A673 (cell line): ENCODE measurements at regions not wholly inside any gene's neighbourhood (a gene's known extent, or its start where the extent isn't known, plus 50 kb on each side); places are given as distances from the start of the nearest gene placed in this dataset.

Source experiments
- BruUV-seq: library from RNA; stranded (reverse); fragments of 400-500 nt; replicated peaks from 2 replicates; lab custom pipeline; 2021; lab: Mats Ljungman, UMichigan
- CTCF ChIA-PET: fragments of 300-600 bp; sonication (Branson Sonifier 250); formaldehyde crosslinking; loops from one replicate; lab custom pipeline; 2022; ENCODE audit warnings: antibody characterized with exemption; lab: Charles Lee
- POLR2A ChIA-PET: fragments of 300-600 bp; sonication (Branson Sonifier 250); formaldehyde crosslinking; loops from one replicate; lab custom pipeline; 2022; ENCODE audit warnings: antibody characterized with exemption; ENCODE audit not compliant: low non-redundant PET; lab: Charles Lee
- DNase-seq: peaks from one replicate; pipeline ENCODE4 v3.0.0-alpha.2; 2015; ENCODE audit warnings: low spot score
- H3K27ac ChIP-seq: fragments of 200-600 bp; sonication (generic); 2 replicates; pipeline ENCODE4 v1.5.1; 2016; ENCODE audit warnings: mixed run types, low read depth, mild to moderate bottlenecking, mixed read lengths, antibody characterized with exemption, low read length; ENCODE audit not compliant: poor library complexity, severe bottlenecking
- H3K27me3 ChIP-seq: fragments of 200-600 bp; sonication (generic); replicated peaks from 2 replicates; pipeline ENCODE4 v1.6.1; 2017; ENCODE audit warnings: mixed run types, low read depth, mild to moderate bottlenecking, mixed read lengths, antibody characterized with exemption, low read length; ENCODE audit not compliant: insufficient read depth, poor library complexity
- H3K36me3 ChIP-seq: fragments of 200-600 bp; sonication (generic); 2 replicates; pipeline ENCODE4 v1.6.1; 2016; ENCODE audit warnings: mixed run types, mild to moderate bottlenecking, mixed read lengths, antibody characterized with exemption, low read length; ENCODE audit not compliant: insufficient read depth, poor library complexity, severe bottlenecking
- H3K4me1 ChIP-seq: fragments of 200-600 bp; sonication (generic); 2 replicates; pipeline ENCODE4 v1.6.1; 2017; ENCODE audit warnings: mixed run types, mild to moderate bottlenecking, mixed read lengths, antibody characterized with exemption, low read length; ENCODE audit not compliant: insufficient read depth, poor library complexity, severe bottlenecking
- H3K4me3 ChIP-seq: fragments of 200-600 bp; sonication (generic); 2 replicates; pipeline ENCODE4 v1.5.1; 2016; ENCODE audit warnings: low read depth, mixed run types, mild to moderate bottlenecking, mixed read lengths, low read length; ENCODE audit not compliant: poor library complexity, severe bottlenecking
- H3K9me3 ChIP-seq: fragments of 200-600 bp; sonication (generic); 2 replicates; pipeline ENCODE4 v1.6.1; 2016; ENCODE audit warnings: mixed run types, low read depth, mild to moderate bottlenecking, mixed read lengths, antibody characterized with exemption, low read length; ENCODE audit not compliant: poor library complexity, severe bottlenecking
- CTCF ChIP-seq: fragments of 300-800, 200-600 bp; sonication (generic); conservative IDR thresholded peaks from 2 replicates; pipeline ENCODE4 v1.5.1; 2017; ENCODE audit warnings: low read depth, mild to moderate bottlenecking, antibody characterized with exemption, low read length, moderate library complexity, mixed read lengths
- EZH2 ChIP-seq: fragments of 200-600 bp; sonication (generic); IDR thresholded peaks from 2 replicates; pipeline ENCODE4 v1.6.1; 2017; ENCODE audit warnings: borderline replicate concordance, low read depth, mild to moderate bottlenecking, mixed read lengths, antibody characterized with exemption, low read length; ENCODE audit not compliant: poor library complexity, severe bottlenecking
- intact Hi-C: fragments of 100-400 bp; cut with micrococcal nuclease; formaldehyde crosslinking; loops from one replicate; pipeline ENCODE4 v1.10.0; 2022; ENCODE audit not compliant: unreplicated experiment

- no peak overlapping the region for H3K27ac ChIP-seq
- TF ChIP-seq EZH2 (no peak), CTCF (no peak)
- H3K27me3 ChIP-seq: peaks cover 46% of the 10 kb centered on the region
- intact Hi-C loops: no loop called here
- H3K4me1 ChIP-seq: no peaks in the 10 kb centered on the region
- DNase-seq: no peak
- ChIA-PET CTCF (interaction anchor here (0.7 kb wide), 1 partner anchor 161 kb away, joined by 3 read pairs; no protein-coding TSS in a partner anchor), POLR2A (no interaction called here)
- H3K9me3 ChIP-seq: no peaks in the 10 kb centered on the region
- no peaks in the 10 kb centered on the region for H3K36me3 ChIP-seq
- H3K4me3 ChIP-seq: no peak overlapping the region
- BruUV-seq: no TSS peak
Observed at GRCh38 chr6:160895562-160895961, 96.0 kb upstream of the MAP3K4 start.

- Histone ChIP-seq H3K4me3 (no peak overlapping the region), H3K4me1 (no peaks in the 10 kb centered on the region), H3K36me3 (no peaks in the 10 kb centered on the region), H3K9me3 (no peaks in the 10 kb centered on the region), H3K27ac (no peak overlapping the region), H3K27me3 (peaks cover 24% of the 10 kb centered on the region)
- BruUV-seq: no TSS peak
- ChIA-PET POLR2A (no interaction called here), CTCF (no interaction called here)
- intact Hi-C loops: no loop called here
- no peak for DNase-seq
- TF ChIP-seq CTCF (no peak), EZH2 (no peak)
Observed at GRCh38 chr6:160899671-160900430, 91.7 kb upstream of the MAP3K4 start.

GRCh38 chr6:160911949-160912348 lies 79.6 kb upstream of the MAP3K4 start:
- no peak for DNase-seq
- Histone ChIP-seq H3K4me3 (no peak overlapping the region), H3K27ac (no peak overlapping the region), H3K27me3 (peaks cover 4% of the 10 kb centered on the region), H3K36me3 (no peaks in the 10 kb centered on the region), H3K9me3 (peaks cover 9% of the 10 kb centered on the region), H3K4me1 (no peaks in the 10 kb centered on the region)
- no peak for TF ChIP-seq CTCF
- TF ChIP-seq EZH2: no peak
- intact Hi-C loops: no loop called here
- ChIA-PET CTCF (no interaction called here), POLR2A (no interaction called here)
- no TSS peak for BruUV-seq
